Caco-2 (cell line): ENCODE measurements at regions not wholly inside any gene's neighbourhood (a gene's known extent, or its start where the extent isn't known, plus 50 kb on each side); places are given as distances from the start of the nearest gene placed in this dataset.
A peak's percentile ranks its signal among the peaks of the same experiment; 100 is the strongest.

Experiments used
- BruUV-seq: library from RNA; stranded (reverse); fragments of 400-500 nt; replicated peaks from 2 replicates; lab custom pipeline; 2021; lab: Mats Ljungman, UMichigan
- CTCF ChIA-PET: fragments of 300-600 bp; sonication (Branson Sonifier 250); formaldehyde crosslinking; loops from one replicate; lab custom pipeline; 2022; ENCODE audit warnings: antibody characterized with exemption; lab: Charles Lee
- POLR2A ChIA-PET: fragments of 300-600 bp; sonication (Branson Sonifier 250); formaldehyde crosslinking; loops from one replicate; lab custom pipeline; 2022; ENCODE audit warnings: antibody characterized with exemption; lab: Charles Lee
- DNase-seq, 2 experiments: peaks; one replicate each; pipeline versions ENCODE4 v3.0.0 to v3.0.0-alpha.2; 2020 to 2022
- H3K27me3 ChIP-seq: replicated peaks from 2 replicates; pipeline ENCODE4 v1.6.0; 2011; ENCODE audit warnings: low read length; ENCODE audit not compliant: control insufficient read depth, insufficient read depth
- H3K36me3 ChIP-seq: 2 replicates; pipeline ENCODE4 v1.5.1; 2011; ENCODE audit warnings: low read length; ENCODE audit not compliant: control insufficient read depth, insufficient read depth
- H3K4me1 ChIP-seq: fragments of 250-450 bp; sonication (Bioruptor Pico); 2 replicates; pipeline ENCODE4 v1.5.1; 2020; ENCODE audit warnings: mild to moderate bottlenecking
- H3K4me3 ChIP-seq: 2 replicates; pipeline ENCODE4 v1.5.1; 2011; ENCODE audit warnings: low read depth, mild to moderate bottlenecking, control low read depth, low read length
- H3K9me3 ChIP-seq: fragments of 250-450 bp; sonication (Bioruptor Pico); 2 replicates; pipeline ENCODE4 v1.5.1; 2020; ENCODE audit warnings: mild to moderate bottlenecking, moderate library complexity
- H3K27ac Mint-ChIP-seq: one replicate; pipeline ENCODE4 v1.8.0; 2022; ENCODE audit warnings: mixed read lengths; ENCODE audit not compliant: unreplicated experiment
- H3K27me3 Mint-ChIP-seq: one replicate; pipeline ENCODE4 v1.8.0; 2022; ENCODE audit warnings: mixed read lengths; ENCODE audit not compliant: insufficient read depth, unreplicated experiment
- H3K36me3 Mint-ChIP-seq: one replicate; pipeline ENCODE4 v1.8.0; 2022; ENCODE audit warnings: mild to moderate bottlenecking, mixed read lengths; ENCODE audit not compliant: insufficient read depth, unreplicated experiment
- H3K4me1 Mint-ChIP-seq: one replicate; pipeline ENCODE4 v1.8.0; 2022; ENCODE audit warnings: low read depth, mixed read lengths; ENCODE audit not compliant: unreplicated experiment
- H3K4me3 Mint-ChIP-seq: one replicate; pipeline ENCODE4 v1.8.0; 2022; ENCODE audit warnings: mild to moderate bottlenecking, moderate library complexity, mixed read lengths; ENCODE audit not compliant: unreplicated experiment
- H3K9me3 Mint-ChIP-seq: one replicate; pipeline ENCODE4 v1.8.0; 2022; ENCODE audit warnings: mixed read lengths; ENCODE audit not compliant: unreplicated experiment
- CTCF ChIP-seq, 2 experiments: fragments of 200-600 bp in 1 of 2; IDR thresholded peaks; 1 replicate in 1 of 2; 2 replicates in 1 of 2; pipeline versions ENCODE4 v1.5.1 to v1.8.0; 2011 to 2022; ENCODE audit warnings: antibody characterized with exemption in 1 of 2, control low read depth in 1 of 2, inconsistent platforms in 1 of 2, low read depth in 1 of 2, low read length in 1 of 2, mild to moderate bottlenecking in 1 of 2, moderate library complexity in 1 of 2; ENCODE audit not compliant: insufficient read depth in 1 of 2, severe bottlenecking in 1 of 2, unreplicated experiment in 1 of 2
- intact Hi-C: fragments of 100-400 bp; cut with micrococcal nuclease; formaldehyde crosslinking; loops from one replicate; pipeline ENCODE4 v1.10.0; 2022; ENCODE audit not compliant: unreplicated experiment

GRCh38 chr16:82470016-82470415, 156.8 kb upstream of the CDH13 start:
- BruUV-seq = no TSS peak
- intact Hi-C loops = loop anchor here (2.0 kb wide), 1 partner anchor 111 kb away; no protein-coding TSS in a partner anchor
- POLR2A ChIA-PET = no interaction called here
- Mint-ChIP-seq H3K4me1 (peaks cover 18% of the 10 kb centered on the region), H3K27me3 (peaks cover 22% of the 10 kb centered on the region), H3K36me3 (no peaks in the 10 kb centered on the region), H3K27ac (no peak overlapping the region), H3K9me3 (peaks cover 12% of the 10 kb centered on the region), H3K4me3 (no peak overlapping the region)
- Histone ChIP-seq H3K27me3 (no peaks in the 10 kb centered on the region), H3K4me1 (peaks cover 7% of the 10 kb centered on the region; the same call in 1 of the 2 replicates), H3K36me3 (no peaks in the 10 kb centered on the region), H3K9me3 (no peaks in the 10 kb centered on the region), H3K4me3 (no peak overlapping the region)
- no peak for TF ChIP-seq CTCF (IDR thresholded peaks at IDR 0.05; ENCODE audit: insufficient read depth in 1 of 2, low read depth in 1 of 2, low read length in 1 of 2, severe bottlenecking in 1 of 2, unreplicated experiment in 1 of 2)
- CTCF ChIA-PET = interaction anchor here (0.8 to 1.5 kb wide), 3 partner anchors 9 to 206 kb away, joined by 3 to 5 read pairs (median 4); no protein-coding TSS in a partner anchor
- DNase-seq = no peak

DNA sequence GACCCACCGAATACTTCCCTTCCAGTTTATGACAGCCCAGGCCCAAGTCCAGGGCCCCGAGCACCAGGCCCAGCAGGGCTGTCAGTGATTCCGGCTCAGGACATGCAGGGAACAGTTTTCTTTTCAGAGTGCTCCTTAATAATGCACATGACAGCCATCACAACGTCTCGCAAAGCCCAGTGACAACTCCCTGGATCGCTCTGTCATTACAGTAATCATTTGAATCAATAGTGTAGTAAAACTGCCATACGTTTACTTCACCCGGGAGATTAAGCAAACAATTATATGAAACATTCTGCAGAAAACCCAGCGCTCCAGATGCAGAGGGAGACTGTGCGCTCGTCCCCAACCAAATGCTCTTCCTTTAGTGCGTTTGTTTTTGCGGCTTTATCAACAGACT, 162.6 kb upstream of the CDH13 start:
- no peaks in the 10 kb centered on the region for H3K27me3 ChIP-seq
- peaks cover 10% of the 10 kb centered on the region for H3K4me1 Mint-ChIP-seq
- H3K4me1 ChIP-seq = no peaks in the 10 kb centered on the region
- H3K27ac Mint-ChIP-seq = no peak overlapping the region
- H3K4me3 Mint-ChIP-seq = no peak overlapping the region
- DNase-seq = no peak
- ChIA-PET CTCF (no interaction called here), POLR2A (no interaction called here)
- no peaks in the 10 kb centered on the region for H3K9me3 ChIP-seq
- no peak for TF ChIP-seq CTCF (IDR thresholded peaks at IDR 0.05; ENCODE audit: insufficient read depth in 1 of 2, low read depth in 1 of 2, low read length in 1 of 2, severe bottlenecking in 1 of 2, unreplicated experiment in 1 of 2)
- H3K36me3 Mint-ChIP-seq = no peaks in the 10 kb centered on the region
- H3K9me3 Mint-ChIP-seq = no peaks in the 10 kb centered on the region
- peaks cover 14% of the 10 kb centered on the region for H3K27me3 Mint-ChIP-seq
- intact Hi-C loops = no loop called here
- no peak overlapping the region for H3K4me3 ChIP-seq
- H3K36me3 ChIP-seq = no peaks in the 10 kb centered on the region
- BruUV-seq = no TSS peak

DNA sequence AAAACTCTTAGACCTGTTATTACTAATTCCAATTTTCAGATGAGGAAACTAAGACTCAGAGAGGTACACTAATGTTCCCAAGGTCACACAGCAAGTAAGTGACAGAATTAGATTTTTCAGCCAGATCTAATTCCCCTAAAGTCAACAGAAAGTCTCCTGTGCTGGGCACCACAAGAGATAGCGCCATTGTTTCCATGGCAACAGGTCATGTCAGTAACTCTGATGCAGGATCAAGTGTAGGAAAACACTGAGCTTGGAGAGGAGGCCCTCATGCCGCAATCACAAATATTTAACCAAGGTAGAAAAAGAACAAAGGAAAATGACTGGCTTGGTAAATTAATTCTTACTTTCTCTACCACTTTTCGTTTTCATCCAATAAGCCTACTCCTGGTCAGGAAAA, 166.0 kb upstream of the CDH13 start:
- intact Hi-C loops = no loop called here
- no peaks in the 10 kb centered on the region for H3K9me3 Mint-ChIP-seq
- Histone ChIP-seq H3K27me3 (no peaks in the 10 kb centered on the region; the same call in 1 of the 2 replicates), H3K9me3 (no peaks in the 10 kb centered on the region), H3K36me3 (no peaks in the 10 kb centered on the region), H3K4me3 (no peak overlapping the region), H3K4me1 (no peaks in the 10 kb centered on the region)
- H3K27me3 Mint-ChIP-seq = peaks cover 12% of the 10 kb centered on the region
- no peaks in the 10 kb centered on the region for H3K36me3 Mint-ChIP-seq
- CTCF ChIA-PET = interaction anchor here (0.9 kb wide), 1 partner anchor 10 kb away, joined by 3 read pairs; no protein-coding TSS in a partner anchor
- POLR2A ChIA-PET = no interaction called here
- no peak for TF ChIP-seq CTCF (IDR thresholded peaks at IDR 0.05; ENCODE audit: insufficient read depth in 1 of 2, low read depth in 1 of 2, low read length in 1 of 2, severe bottlenecking in 1 of 2, unreplicated experiment in 1 of 2)
- BruUV-seq = no TSS peak
- no peak overlapping the region for H3K27ac Mint-ChIP-seq
- peak in 1 of 2 experiments; percentile 35 for DNase-seq
- peaks cover 18% of the 10 kb centered on the region for H3K4me1 Mint-ChIP-seq
- H3K4me3 Mint-ChIP-seq = no peak overlapping the region
